ENCODE measurements at regions not wholly inside any gene's neighbourhood (a gene's known extent, or its start where the extent isn't known, plus 50 kb on each side); places are given as distances from the start of the nearest gene placed in this dataset.
"Not testable (repeated sequence)": the region's sequence is repeated elsewhere in the genome, so short reads cannot be mapped to it uniquely, and the experiment has no call there.

DNA sequence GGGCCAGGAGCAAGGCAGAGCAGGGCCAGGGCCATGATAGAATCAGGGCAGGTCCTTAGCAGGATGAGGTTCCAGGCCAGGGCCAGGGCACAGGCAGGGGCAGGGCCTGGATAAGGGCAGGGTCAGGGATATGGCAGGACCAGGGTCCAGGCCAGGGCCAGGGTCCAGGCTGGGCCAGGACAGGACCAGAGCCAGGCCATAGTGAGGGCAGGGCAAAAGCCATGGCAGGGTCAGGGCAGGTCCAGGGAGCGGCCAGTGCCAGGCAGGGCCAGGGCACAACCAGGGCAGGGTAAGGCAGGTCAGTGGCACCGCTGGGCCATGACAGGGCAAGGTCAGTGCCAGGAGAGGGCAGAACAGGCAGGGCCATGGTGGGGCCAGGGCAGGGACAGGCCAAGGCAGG is 152.2 kb downstream of the LIPI start:
- DNase-seq = no peak

DNA sequence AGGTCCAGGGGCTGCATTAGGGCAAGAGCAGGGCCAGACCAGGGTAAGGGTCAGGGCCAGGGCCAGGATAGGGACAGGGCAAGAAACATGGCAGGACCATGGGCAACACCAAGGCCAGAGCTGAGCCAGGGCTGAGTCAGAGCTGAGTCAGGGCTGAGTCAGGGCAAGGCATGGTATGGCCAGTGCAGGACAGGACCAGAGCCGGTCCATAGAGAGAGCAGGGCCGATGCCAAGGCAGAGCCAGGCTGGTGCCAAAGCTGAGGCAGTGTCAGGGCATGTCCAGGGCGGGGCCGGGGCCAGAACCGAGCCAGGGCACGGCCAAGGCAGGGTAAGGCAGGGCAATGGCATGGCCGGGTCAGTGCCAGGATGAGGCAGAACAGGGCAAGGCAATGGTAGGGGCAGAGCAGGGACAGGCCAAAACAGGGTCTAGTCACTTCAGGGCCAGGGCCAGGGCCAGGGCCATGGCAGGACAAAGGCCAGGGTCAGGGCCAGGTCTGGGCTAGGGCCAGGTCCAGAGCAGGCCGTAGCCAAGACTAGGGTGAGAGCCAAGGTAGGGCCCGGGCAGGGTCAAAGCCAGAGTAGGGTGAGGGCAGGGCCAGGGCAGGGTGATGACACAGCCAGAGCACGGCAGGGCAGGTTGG is 152.8 kb downstream of the LIPI start:
- not testable (repeated sequence) for DNase-seq

DNA sequence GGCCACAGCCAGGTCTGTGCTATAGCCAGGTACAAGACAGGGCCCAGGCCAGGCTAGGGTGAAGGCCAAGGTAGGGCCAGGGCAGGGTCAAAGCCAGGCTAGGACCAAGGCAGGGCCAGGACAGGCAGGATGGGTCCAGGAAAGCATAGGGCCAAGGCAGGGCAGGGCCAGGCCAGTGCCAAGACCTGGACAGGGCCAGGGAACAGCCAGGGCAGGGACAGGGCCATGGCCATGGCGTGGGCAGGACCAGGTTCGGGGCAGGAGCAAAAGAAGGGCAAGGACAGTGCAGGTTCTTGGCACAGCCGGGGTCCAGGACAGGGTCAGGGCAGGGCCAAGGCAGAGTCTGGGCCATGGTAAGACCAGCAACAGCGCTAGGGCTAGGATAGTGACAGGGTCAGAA is 153.4 kb downstream of the LIPI start:
- DNase-seq = no peak

DNA sequence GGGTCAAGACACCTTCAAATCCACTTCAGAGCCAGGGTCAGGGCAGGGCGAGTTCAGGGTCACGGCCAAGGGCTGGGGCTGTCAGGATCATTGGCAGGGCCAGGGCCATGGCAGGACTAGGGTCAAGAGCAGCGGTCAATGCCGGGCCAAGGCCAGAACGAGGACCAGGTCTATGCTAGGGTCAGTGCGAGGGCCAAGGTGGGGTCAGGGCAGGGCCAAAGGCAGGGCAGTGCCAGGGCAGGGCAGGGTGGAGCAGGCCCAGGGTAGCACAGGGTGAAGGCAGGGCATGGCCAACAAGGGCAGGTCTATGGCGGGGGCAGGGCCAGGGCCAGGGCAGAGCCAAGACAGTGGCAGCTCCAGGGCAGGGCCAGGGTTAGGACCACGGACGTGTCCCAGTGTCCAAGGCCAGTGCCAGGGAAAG is 154.0 kb downstream of the LIPI start:
- DNase-seq = no peak

DNA sequence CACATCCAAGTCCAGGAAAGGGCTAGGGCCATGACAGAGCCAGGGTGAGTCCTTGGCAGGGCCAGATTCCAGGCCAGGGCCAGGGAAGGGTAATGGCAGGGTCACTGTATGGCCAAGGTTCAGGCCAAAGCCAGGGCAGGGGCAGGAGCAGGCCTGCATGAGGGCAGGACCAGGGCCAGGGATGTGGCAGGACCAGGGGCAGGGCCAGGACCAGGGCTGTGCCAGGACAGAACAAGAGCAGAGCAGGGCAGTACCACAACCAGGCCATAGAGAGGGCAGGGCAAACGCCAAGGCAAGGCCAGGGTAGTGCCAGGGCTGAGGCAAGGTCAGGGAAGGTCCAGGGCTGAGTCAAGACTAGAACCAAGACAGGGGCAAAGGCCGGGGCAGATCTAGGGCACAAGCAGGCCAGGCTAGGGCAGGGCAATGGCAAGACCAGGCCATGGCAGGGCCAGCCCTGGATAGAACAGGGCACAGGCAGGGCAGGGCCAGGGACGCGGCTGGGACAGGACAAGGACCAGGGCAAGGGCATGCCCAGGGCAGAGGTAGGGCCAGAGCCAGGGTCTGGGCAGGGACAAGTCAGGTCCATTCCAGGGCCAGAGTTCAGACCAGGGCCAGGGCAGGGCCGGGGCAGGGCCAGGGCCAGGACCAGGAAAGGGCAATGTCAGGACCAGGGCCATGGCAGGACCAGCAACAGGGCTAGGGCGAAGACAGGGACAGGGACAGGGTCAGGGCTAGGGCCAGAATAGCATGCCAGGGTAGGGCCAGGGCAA is 154.8 kb downstream of the LIPI start:
- DNase-seq = not testable (repeated sequence)

DNA sequence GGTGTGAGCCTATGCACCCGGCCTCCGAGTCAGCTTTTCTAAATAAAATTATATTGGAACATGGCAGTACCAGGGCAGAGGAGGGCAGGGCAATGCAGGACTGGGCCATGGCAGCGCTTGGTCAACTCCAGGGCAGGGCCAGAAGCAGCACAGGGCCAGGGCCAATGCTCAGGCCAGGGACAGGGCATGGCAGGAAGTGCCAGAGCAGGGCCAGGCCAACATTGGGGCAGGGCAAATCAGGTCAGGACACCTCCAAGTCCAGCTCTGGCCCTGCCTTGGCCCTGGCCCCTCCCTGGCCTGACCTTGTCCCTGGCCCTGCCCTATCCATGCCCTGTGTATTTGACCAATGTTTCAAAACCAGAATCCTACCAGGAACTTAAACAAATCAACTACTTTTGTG is 156.1 kb downstream of the LIPI start:
- no peak for DNase-seq

DNA sequence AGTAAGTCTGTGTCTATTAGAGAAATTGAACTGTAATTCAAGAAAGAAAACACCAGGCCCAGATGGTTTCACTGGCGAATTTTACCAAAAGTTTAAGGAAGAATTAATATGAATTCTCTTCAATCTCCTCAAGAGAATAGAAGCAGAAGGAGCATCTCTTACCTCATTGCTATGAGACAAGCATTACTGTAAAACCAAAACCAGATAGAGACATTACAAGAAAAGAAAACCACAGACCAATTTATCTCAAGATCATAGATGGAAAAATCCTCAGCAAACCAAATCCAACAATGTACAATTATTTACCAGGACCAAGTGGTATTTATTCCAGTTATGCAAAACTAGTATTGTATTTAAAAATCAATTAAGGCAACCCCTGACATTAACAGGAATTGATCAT is 160.6 kb downstream of the LIPI start:
- DNase-seq = no peak

DNA sequence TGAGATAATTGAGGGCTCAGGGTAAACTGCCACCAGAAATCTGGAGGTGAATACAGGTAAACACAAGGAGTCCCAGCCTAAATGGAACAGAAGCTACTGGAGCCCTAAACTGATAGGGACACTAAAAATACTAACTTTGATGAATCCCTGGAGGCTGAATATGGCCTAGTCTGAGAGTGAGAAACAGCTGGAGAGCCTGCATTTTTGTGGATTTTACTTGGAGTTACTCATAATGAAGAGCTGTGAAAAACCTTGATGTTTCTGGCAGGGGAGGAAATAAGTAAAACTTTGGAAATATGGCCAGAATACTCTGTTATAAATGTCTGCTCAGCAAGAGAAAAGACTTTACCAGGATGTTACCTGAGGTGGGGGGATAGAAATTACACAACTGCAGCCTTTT is 164.4 kb downstream of the LIPI start:
- DNase-seq = no peak

DNA sequence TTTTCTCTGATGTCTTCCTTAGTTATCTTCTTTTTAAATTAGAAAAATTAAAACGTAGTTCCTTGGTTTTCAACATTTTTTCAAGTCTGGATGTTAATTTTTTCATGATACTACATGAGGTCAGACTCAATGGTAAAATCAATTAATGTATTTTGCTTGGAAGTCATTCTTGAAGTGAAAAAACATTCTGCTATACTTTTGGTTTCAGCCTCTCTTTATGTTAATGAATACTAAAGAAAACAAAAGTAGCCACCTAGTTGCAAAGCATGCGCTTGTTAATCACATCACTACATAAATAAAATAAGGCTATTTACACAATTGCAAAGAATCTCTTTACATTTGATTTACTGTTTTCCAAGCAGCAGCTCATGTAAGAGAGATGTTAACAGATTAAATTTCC is 170.4 kb downstream of the LIPI start:
- no peak for DNase-seq

DNA sequence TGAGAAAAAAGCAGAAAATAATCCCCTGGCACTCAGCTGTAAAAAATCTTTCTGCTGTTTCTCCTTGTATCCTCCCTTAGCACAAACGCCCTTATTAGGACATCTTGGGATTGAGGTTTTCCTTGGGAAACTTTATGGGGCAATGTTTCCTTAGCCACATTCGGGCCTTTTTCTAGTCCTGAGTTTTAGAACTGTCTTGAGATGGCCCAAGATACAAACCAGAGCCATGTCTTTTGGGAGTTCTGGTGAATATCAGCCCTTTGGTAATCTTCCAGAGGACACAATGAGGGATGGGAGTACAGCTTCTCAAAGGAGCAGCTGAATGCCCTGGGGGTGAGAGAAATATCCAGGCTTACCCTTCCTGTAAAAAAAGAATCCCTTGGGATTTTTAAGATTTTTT is 182.1 kb downstream of the LIPI start:
- DNase-seq = not testable (repeated sequence)

DNA sequence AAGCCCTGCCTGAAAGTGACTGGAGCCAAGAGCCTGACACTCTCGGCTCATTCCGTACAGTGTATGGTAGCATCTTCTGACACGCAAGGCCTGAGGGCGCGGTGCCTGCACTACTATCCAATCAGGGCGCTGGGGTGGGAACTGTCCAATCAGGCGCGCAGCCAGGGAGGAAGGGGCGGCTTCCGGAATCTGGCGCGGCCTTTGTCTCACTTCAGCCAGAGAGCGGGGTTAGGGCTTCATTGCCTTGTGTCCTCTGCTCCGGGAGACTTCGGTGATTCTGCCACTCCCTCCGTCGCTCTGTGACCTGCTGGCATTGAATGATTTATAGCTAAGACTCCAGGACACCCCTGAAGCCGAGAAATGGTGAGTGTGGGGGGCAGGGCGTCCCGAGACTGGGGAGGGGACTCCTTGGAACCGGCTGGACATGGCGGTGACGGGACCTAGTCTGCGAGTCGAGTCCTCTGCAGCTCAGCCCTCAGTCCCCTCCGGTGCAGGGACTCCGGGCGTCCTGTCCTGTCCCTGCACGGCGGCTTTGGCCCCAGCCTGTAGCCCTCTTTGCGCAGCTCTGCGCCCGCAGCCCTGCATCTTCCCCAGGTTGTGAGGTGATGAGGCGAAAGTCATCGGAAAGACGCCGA is 183.4 kb downstream of the LIPI start:
- DNase-seq = peak; percentile 92

DNA sequence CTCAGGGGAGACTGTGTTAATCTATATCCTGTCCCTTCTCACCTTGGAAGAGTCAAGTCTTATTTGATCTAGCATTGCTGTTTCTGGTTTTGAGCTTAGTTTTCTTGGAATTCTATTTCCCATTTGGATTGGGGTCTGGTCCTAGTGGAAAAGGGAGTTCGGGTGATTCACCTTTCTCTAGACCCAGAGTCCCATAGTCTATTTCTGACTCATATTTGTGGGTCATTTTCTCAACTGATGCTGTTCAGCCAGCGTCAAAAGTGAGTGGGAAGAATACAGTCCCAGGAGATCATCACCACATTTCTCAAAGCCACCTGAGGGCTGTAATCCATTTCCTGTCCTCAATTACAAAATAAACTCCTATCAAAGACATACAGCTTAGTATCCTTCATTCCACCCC is 190.6 kb downstream of the LIPI start:
- DNase-seq = not testable (repeated sequence)

DNA sequence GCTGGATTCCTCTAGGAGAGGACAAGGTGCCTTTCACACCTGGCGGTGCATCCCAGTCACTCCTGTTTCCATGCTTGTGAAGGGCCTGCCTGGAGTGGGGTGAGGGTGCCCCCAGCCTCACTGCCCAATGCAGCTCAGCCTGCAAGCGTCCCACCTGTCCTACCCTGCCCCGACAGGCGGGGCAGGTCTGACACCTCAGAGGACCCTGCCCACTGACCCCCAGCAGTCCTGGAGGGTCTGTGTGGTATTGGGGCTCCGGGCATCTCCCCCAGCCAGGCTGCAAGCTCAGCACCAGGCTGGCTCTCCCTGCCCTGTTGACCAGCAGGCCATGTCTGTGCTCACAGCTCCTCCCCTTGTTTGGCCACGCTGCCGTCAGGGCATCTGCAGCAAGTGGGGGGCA is 194.9 kb downstream of the LIPI start:
- DNase-seq = not testable (repeated sequence)

DNA sequence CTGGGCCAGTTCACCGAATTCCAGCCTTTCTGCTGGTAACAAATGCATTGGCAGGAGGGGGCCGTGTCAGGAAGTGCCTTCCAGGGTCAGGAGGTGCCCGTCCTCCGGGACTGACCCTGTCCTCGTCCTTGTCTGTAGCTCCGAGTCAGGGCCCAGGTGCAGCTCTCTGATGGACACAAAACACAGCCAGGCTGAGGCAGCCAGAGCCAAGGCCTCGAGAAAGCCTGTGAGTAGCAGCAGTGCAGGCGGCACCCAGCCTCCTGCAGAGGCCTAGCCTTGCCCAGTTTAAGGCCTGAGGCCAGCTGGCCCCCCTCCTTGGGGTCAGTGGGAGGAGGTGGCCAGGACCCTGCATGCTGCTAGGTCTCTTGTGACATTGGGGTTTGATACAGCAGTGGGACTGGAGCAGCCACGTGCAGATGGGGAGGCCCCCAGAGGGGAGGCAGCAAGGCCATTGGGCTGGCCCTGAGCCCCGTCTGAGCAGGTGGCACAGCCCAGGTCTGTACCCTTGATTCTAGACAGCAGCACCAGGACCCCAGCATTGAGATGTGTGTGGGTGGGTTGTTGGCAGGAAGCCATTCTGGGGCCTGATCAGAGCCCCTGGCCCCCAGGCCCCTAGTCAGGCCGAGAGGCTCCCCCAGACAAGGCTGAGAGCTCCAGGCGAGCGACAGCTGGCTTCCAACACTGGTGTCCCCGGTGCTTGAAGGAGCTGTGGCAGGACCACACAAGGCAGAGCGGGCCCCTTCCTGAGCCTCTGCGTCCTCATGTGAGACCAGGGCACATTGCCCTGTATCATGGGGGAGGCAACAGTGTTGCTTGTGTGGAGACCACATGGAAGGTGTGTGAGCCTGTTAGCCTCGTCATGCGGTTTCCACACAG is 196.9 kb downstream of the LIPI start:
- not testable (repeated sequence) for DNase-seq

DNA sequence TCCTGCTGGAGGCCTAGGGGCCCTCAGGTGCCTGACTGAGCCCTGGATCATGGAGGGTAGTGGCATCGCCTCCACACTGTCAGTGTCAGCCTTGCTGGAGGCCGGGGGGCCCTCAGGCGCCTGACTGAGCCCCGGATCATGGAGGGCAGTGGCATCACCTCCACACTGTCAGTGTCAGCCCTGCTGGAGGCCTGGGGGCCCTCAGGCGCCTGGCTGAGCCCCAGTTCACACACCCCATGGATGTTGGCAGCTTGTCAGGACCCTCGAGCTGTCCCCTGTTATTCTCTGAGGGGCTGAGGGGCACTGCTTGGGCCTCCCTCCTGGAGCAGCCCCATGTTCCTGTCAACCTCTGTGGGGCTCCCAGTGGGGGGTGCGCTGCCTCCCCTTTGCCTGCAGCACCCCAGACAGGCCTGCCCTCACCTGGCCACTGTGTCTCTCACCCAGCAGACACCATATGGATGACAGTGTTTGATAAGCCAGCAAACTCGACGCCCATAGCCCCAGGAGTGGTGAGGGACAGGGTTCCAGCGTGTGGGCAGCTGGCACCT is 197.6 kb downstream of the LIPI start:
- no peak for DNase-seq

DNA sequence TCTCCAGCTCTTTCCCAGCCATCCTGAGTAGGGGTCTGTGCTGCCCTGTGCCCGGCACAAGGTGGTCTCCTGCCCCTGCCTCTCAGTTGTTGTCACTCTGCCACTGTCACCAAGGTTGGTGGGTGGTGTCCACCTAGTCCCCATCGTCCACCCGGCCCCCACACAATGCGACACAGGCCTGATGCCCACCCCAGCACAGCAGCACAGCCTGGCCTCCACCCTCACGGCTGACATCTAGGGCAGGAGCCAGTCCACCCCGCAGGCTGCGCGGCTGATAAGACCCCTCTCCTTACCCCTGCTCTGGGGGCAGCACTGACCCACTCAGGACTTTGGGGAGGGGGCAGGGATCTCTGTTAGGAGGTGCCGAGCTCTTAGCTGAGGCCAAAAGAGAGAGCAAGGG is 198.3 kb downstream of the LIPI start:
- no peak for DNase-seq

DNA sequence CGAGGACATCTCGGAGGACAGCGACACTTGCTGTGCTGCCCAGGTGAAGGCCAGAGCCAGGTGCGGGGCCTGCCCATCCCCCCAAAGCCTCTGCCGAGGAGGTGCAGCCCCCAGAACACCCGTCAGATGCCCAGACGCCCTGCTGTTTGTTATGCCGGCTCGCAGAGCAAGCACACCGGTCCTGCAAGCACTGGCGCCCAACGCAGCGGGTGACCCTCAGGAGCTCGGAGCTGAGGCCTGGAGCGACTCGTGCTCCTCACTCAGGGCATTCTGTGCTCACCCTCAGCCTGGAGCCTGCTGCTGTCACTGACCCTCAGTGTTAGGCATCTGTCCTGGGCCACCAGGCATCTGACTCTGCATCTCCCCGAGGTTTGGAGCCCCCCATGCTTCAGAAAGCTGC is 199.0 kb downstream of the LIPI start:
- DNase-seq = not testable (repeated sequence)

DNA sequence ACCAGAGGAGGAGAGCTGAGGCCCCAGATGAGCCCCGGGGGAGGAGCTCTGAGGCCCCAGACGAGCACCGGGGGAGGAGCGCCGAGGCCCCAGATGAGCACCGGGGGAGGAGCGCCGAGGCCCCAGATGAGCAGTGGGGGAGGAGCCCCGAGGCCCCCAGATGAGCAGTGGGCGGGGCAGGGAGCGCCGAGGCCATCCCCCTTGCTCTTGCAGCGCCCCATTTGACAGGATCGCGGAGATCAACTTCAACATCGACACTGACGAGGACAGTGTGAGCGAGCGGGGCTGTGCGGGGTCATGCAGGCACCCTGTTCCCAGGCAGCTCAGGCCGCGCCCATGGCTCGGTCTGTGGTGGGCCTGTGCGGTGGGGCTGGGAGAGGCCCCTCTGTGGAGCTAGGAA is 199.6 kb downstream of the LIPI start:
- not testable (repeated sequence) for DNase-seq

DNA sequence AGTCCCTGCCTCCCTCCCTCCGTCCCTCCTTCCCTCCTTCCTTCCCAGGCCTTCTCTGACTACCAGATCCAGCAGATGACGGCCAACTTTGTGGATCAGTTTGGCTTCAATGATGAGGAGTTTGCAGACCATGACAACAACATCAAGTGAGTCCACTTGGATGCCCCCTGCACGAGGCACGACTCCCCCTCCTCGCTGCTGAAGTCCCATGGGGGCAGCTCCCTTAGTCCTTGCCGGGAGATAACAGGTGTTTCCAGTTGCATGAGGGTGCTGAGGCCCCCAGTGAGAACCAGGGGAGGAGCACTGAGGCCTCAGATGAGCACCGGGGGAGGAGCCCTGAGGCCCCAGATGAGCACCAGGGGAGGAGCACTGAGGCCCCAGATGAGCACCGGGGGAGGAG is 200.0 kb downstream of the LIPI start:
- no peak for DNase-seq

DNA sequence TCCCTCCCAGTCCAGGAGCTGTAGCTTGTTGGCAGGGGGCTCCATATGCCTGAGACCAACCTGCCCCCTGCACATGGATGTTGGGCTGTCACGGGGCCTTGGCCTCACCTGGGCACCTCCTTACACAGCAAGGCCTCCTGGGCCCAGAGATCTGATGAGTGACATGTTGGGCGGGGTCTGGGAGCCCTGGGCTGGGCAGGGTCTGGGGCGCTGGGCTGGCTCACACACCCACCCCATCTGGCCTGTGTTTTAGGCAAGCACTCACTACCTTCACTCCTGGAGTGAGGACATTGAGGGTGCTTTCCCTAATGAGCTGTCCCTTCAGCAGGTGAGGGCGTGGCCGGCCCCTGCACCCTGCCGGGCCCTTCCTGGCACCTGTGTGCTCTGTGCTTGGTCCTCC is 200.8 kb downstream of the LIPI start:
- DNase-seq = not testable (repeated sequence)

DNA sequence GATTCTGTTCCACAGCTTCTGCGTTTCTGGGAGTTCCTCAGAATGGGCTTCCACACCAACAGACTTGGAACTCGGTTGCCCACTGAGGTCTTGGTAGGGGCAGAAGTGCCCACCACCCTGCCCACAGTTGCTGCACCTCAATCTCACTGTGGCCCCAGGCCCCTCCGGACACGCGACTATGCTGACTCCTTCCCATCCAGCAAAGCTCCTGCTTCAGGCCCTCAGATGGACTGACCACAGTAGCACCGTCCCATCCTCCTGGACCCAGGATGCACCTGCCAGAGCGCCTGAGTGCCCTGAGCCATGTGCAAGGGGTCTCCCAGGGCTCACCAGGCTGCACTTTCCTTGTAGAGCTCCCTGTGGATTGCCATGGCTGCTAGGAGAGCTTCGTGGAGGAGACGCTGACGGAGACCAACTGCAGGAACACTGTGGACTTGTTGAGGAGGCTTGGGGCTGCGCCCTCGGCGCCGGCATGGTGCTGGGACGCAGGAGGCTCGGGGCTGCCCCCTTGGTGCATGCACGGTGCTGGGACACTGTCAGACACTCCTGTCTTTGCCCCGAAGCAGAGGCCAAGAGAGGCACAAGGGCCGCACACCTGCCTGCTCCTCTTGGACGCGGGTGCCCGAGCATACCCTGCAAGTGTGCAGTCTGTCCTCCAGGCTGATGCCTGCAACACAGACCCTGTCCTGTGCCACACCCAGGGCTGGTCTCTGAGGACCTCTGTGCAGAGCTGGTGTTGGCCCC is 201.3 kb downstream of the LIPI start:
- not testable (repeated sequence) for DNase-seq

DNA sequence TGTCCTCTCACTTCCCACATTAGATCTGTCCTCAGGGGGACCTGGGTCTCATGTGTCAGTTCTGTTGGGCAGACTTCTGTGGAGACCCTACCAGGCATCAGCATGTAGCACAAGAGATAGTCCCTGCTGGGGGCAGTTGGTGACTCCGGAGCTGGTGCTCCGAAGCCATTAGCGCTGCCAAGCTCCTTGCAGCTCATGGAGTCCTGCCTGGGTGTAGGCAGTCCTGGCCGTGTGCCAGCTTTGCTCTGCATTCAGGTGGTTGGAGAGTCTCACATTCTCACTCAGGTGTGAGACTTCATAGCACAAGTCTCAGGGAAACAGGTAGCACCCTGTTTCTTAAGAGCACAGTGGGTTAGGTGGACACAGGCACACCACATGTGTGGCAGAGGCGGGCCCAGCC is 202.3 kb downstream of the LIPI start:
- not testable (repeated sequence) for DNase-seq
